Cardiac muscle cell (in vitro differentiated cells and primary cell): ENCODE measurements at regions not wholly inside any gene's neighbourhood (a gene's known extent, or its start where the extent isn't known, plus 50 kb on each side); places are given as distances from the start of the nearest gene placed in this dataset.
"Not testable (repeated sequence)": the region's sequence is repeated elsewhere in the genome, so short reads cannot be mapped to it uniquely, and the experiment has no call there.

ENCODE experiments used
- DNase-seq, 2 donors: peaks; one replicate each; pipeline versions ENCODE4 v3.0.0 to v3.0.0-alpha.2; 2010 to 2017; ENCODE audit warnings: low read depth in 1 of 2, low spot score in 1 of 2
- H3K27ac ChIP-seq: fragments of 200-600 bp; sonication (generic); 2 replicates; pipeline ENCODE4 v1.5.1; 2016
- H3K27me3 ChIP-seq: fragments of 200-600 bp; sonication (generic); 2 replicates; pipeline ENCODE4 v1.6.0; 2016; ENCODE audit warnings: control low read depth
- H3K36me3 ChIP-seq: fragments of 200-600 bp; sonication (generic); 2 replicates; pipeline ENCODE4 v1.5.1; 2016; ENCODE audit warnings: control low read depth
- H3K4me1 ChIP-seq: fragments of 200-600 bp; sonication (generic); 2 replicates; pipeline ENCODE4 v1.8.1; 2017; ENCODE audit warnings: low read depth, mild to moderate bottlenecking, mixed run types
- H3K4me3 ChIP-seq: fragments of 200-600 bp; sonication (generic); 2 replicates; pipeline ENCODE4 v1.5.1; 2016; ENCODE audit warnings: mild to moderate bottlenecking
- H3K9me3 ChIP-seq: fragments of 200-600 bp; sonication (generic); 2 replicates; pipeline ENCODE4 v1.5.1; 2017; ENCODE audit warnings: low read depth, mild to moderate bottlenecking, control low read depth
- TF ChIP-seq, protein P1 (sequence below): IDR thresholded peaks from 2 replicates; pipeline ENCODE4 v1.5.1; 2012; ENCODE audit warnings: low read depth, mild to moderate bottlenecking, low read length

- Histone ChIP-seq H3K36me3 (no peaks in the 10 kb centered on the region), H3K4me3 (no peak overlapping the region), H3K4me1 (no peaks in the 10 kb centered on the region), H3K9me3 (no peaks in the 10 kb centered on the region), H3K27me3 (no peaks in the 10 kb centered on the region), H3K27ac (no peak overlapping the region)
- DNase-seq, result no peak
- TF ChIP-seq, protein P1, sequence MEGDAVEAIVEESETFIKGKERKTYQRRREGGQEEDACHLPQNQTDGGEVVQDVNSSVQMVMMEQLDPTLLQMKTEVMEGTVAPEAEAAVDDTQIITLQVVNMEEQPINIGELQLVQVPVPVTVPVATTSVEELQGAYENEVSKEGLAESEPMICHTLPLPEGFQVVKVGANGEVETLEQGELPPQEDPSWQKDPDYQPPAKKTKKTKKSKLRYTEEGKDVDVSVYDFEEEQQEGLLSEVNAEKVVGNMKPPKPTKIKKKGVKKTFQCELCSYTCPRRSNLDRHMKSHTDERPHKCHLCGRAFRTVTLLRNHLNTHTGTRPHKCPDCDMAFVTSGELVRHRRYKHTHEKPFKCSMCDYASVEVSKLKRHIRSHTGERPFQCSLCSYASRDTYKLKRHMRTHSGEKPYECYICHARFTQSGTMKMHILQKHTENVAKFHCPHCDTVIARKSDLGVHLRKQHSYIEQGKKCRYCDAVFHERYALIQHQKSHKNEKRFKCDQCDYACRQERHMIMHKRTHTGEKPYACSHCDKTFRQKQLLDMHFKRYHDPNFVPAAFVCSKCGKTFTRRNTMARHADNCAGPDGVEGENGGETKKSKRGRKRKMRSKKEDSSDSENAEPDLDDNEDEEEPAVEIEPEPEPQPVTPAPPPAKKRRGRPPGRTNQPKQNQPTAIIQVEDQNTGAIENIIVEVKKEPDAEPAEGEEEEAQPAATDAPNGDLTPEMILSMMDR, result no peak
Observed at GRCh38 chr2:130289780-130290179, 52.9 kb upstream of the IMP4 start.

- Histone ChIP-seq H3K36me3 (no peaks in the 10 kb centered on the region), H3K4me3 (no peak overlapping the region), H3K27ac (no peak overlapping the region), H3K4me1 (no peaks in the 10 kb centered on the region), H3K9me3 (no peaks in the 10 kb centered on the region), H3K27me3 (no peaks in the 10 kb centered on the region)
- TF ChIP-seq, protein P1, result no peak
- no peak for DNase-seq
Observed at GRCh38 chr2:130288467-130289403, 54.0 kb upstream of the IMP4 start.

- H3K4me3 ChIP-seq, result no peak overlapping the region
Observed at GRCh38 chr2:130287656-130288026, 55.1 kb upstream of the IMP4 start.

DNA sequence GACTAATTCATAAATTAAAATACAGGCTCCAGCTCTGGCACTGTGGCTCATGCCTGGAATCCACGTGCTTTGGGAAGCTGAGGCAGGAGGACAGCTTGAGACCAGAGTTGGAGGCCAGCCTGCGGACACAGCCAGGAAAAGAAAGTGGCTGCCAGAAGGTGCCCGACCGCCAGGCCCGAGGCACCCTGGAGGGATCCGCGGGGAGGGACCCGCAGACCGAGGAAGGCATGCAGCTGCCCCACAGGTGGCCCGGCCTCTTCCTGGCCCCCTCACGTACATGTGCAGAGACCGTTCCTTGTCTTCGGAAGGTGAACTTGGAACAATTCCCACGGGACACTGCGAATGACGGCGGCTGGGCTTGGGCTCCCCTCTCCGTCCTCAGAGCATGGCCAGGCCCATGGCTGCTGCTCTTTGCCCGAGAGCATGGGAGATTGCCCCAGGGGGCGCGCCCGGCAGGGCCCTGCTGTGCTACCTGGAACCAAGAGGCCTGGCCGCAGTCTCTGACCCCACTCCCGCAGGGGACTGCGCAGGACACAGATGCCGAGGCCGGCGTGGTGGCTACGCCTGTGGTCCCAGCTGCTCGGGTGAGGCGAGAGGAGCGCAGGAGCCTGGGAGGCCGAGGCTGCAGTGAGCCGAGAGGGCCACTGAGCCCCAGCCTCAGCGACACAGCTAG lies 55.6 kb upstream of the IMP4 start:
- Histone ChIP-seq H3K4me3 (no peak overlapping the region), H3K27ac (no peak overlapping the region), H3K9me3 (no peaks in the 10 kb centered on the region), H3K4me1 (no peaks in the 10 kb centered on the region), H3K36me3 (no peaks in the 10 kb centered on the region), H3K27me3 (no peaks in the 10 kb centered on the region)
- no peak for DNase-seq
- TF ChIP-seq, protein P1, result no peak

More at GRCh38 chr2:130287656-130288026, 55.1 kb upstream of the IMP4 start:
- Histone ChIP-seq H3K36me3 (no peaks in the 10 kb centered on the region), H3K4me1 (no peaks in the 10 kb centered on the region), H3K27me3 (no peaks in the 10 kb centered on the region), H3K9me3 (no peaks in the 10 kb centered on the region), H3K27ac (no peak overlapping the region)
- TF ChIP-seq, protein P1, result no peak
- no peak for DNase-seq

DNA sequence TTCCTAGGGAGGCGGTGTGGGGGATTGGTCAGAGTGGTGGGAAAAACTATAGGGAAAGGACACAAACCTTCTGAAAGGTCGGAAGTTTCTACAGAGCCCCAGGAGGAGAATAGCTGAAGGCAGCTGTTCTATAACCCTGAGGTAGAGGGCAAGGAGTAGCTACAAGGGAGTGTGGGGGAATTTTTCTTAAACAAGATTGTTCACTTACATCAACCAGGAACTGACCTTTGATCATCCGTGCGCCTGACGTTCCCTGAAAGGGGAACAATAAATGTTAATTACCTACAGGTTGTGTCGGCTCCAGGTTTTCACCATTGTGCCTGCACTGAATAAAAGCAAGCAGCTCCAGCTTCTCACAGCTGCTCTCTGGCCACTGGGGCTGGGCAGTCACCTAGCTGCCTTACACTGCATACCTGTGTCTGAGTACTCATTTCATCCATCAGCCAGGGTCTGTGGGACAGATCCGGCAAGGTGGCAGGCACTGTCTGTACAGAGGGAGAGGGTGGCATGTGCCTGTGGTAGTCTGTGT lies 59.3 kb upstream of the IMP4 start:
- not testable (repeated sequence) for H3K27ac ChIP-seq, H3K36me3 ChIP-seq, H3K4me1 ChIP-seq, H3K9me3 ChIP-seq, H3K4me3 ChIP-seq, H3K27me3 ChIP-seq, DNase-seq

GRCh38 chr2:130279551-130279950 lies 63.1 kb upstream of the IMP4 start:
- H3K27me3 ChIP-seq, H3K4me3 ChIP-seq, H3K36me3 ChIP-seq, H3K9me3 ChIP-seq, H3K4me1 ChIP-seq, H3K27ac ChIP-seq, DNase-seq: not testable (repeated sequence)

DNA sequence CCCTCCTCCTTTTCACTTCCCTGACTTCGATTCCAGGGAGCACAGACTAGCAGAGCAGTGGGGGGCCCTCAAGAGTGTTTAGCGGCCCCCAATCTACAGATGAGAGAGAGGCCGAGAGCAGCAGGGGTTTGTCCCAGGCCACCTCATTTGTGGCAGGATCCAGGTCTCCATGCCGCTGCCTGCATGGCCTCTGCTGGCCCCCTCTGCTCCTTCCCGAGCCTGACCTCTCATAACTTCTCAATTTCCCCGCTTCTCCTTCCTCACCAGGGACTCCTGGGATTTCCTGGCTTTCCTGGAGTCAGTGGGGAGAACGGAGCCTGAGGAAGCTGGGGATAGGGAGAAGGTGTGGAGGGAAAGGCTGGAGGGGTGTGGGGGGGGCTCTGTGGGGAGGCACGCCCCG lies 70.1 kb upstream of the TUBA3E start:
- not testable (repeated sequence) for H3K9me3 ChIP-seq, H3K4me3 ChIP-seq, H3K4me1 ChIP-seq, H3K36me3 ChIP-seq, DNase-seq, H3K27ac ChIP-seq, H3K27me3 ChIP-seq

- not testable (repeated sequence) for H3K27ac ChIP-seq, H3K36me3 ChIP-seq, H3K27me3 ChIP-seq, H3K4me3 ChIP-seq, H3K9me3 ChIP-seq, DNase-seq, H3K4me1 ChIP-seq
Observed at GRCh38 chr2:130267572-130267971, 69.3 kb upstream of the TUBA3E start.

DNA sequence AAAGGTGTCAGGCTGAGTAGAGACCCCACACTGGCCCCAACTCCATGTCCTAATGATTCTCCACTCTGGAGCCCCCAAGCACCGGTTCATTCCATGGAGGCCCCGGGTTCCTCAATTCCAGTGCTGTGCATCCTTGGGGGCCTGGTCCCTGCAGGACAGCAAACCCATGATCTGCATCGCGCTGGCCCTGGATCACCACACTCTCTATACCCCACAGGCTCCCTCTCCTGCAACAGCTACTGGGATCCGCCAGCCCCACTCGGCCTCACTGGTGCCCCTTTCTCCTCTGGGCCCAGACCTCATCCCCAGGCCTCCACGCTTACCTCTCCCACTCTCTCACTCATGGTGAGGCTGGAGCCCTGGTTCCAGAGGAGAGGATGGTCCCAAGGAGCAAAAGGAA lies 68.6 kb upstream of the TUBA3E start:
- H3K9me3 ChIP-seq, H3K36me3 ChIP-seq, H3K4me1 ChIP-seq, H3K27me3 ChIP-seq, H3K27ac ChIP-seq, H3K4me3 ChIP-seq, DNase-seq: not testable (repeated sequence)
